Activated T-helper 1 cell treated with Interleukin-2 at 50 U/mL for 16 hours (primary cell): ENCODE measurements at regions not wholly inside any gene's neighbourhood (a gene's known extent, or its start where the extent isn't known, plus 50 kb on each side); places are given as distances from the start of the nearest gene placed in this dataset.
"Not testable (repeated sequence)": the region's sequence is repeated elsewhere in the genome, so short reads cannot be mapped to it uniquely, and the experiment has no call there.

ENCODE experiments used
- DNase-seq: peaks from one replicate; pipeline ENCODE4 v3.0.0-alpha.2; 2020; ENCODE audit warnings: low read depth

- DNase-seq = not testable (repeated sequence)
These were observed 53.4 kb downstream of the AHSP start for GRCh38 chr16:31581065-31581464.

GRCh38 chr16:31601737-31602384, 74.2 kb downstream of the AHSP start:
- DNase-seq = not testable (repeated sequence)

DNA sequence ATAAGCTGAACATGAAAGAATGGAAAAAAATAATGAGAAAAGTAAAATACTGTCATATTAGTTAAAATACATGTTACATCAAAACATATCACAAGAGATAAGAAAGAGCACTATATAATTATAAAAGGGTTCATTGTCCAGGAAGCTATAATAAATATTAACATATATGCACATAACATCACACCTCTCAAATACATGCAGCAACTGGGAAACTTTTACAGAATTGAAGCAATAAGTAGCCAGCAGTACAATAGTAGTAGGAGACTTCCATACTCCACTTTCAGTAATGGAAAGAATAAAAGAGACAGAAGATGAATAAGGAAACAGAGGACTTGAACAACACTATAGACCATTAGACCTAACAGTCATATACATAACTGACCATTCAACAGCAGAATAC, 90.4 kb downstream of the AHSP start:
- no peak for DNase-seq

DNA sequence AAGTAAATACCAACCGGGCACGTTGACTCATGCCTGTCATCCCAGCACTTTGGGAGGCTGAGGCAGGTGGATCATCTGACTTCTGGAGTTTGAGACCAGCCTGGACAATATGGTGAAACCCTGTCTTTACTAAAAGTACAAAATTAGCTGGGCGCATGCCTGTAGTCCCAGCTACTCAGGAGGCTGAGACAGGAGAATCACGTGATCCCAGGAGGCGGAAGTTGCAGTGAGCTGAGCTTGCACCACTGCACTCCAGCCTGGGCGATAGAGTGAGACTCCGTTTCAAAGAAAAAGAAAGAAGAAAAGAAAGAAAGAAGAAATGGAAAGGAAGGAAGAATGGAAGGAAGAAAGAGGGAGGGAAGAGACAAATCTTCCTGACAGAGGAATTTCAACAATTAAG, 108.7 kb downstream of the AHSP start:
- DNase-seq = no peak

DNA sequence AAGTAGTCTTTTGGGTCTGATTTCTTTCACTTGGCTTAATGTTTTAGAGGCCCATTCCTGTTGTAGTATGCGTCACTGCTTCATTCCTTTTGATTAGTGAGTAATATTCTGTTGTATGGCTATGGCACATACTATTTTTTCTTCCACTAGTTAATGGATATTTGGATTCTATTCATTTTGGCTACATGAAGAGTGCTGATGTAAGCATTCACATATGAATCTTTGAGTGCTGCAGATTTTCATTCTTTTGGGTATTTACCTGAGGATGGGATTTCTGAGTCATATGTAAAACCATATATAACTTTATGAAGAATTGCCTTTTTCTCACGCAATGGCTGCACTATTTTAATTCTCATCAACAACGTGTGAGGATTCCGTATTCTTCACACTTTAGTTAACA, 113.6 kb downstream of the AHSP start:
- DNase-seq = no peak

DNA sequence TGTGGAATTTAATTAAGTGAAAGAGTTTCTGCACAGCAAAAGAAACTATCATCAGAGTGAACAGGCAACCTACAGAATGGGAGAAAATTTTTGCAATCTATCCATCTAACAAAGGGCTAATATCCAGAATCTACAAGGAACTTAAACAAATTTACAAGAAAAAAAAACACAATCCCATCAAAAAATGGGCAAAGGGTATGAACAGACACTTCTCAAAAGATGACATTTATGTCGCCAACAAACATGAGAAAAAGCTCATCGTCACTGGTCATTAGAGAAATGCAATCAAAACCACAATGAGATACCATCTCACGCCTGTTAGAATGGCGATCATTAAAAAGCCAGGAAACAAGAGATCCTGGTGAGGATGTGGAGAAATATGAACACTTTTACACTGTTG, 128.0 kb downstream of the AHSP start:
- DNase-seq = not testable (repeated sequence)

DNA sequence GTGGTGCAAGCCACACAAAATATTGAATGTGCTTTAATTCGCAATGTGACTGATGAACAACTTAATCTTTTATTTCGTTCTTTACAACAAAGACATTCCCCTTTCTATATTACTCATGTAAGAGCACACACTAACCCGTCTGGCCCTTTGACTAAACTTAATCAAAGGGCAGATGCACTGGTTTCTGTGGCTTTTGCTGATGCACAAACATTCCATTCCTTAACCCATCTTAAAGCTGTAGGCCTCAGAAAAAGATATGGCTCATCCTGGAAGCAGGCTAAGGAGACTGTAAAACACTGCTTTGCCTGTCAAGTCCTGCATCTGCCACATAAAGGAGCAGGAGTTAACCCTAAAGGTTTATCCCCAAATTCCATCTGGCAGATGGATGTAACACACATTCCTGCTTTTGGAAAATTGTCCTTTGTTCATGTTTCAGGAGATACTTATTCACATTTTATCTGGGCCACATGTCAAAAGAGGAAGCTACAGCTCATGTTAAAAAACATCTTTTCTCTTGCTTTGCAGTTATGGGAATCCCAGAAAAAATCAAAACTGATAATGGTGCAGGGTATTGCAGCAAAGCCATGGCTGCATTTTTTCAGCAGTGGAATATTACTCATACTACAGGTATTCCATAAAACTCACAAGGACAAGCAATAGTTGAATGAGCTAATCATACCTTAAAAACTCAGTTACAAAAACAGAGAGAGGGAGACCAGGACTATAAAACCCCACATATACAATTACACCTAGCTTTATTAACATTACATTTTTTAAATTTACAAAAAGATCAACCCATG, 137.2 kb downstream of the AHSP start:
- DNase-seq = no peak

DNA sequence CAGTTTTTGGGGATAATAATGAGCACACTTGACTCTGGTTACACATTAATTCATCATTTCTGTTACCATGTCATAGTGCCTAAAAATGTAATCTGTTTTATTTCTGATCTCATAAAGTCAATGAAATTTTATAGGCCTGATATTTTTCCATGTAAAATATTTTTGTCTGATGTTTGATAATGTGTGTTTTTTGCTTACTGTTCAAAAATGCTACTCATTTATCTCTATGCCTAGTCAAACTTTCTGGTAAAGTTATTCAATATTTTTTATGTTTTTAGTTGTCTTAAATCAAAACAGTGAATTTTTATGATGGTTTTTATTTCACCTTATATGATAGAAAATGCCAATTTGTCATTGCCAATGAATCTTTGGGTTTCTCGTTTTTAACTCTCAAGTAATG, 147.0 kb downstream of the AHSP start:
- no peak for DNase-seq

- DNase-seq = no peak
These were observed 149.0 kb downstream of the AHSP start for GRCh38 chr16:31676731-31677130.

DNA sequence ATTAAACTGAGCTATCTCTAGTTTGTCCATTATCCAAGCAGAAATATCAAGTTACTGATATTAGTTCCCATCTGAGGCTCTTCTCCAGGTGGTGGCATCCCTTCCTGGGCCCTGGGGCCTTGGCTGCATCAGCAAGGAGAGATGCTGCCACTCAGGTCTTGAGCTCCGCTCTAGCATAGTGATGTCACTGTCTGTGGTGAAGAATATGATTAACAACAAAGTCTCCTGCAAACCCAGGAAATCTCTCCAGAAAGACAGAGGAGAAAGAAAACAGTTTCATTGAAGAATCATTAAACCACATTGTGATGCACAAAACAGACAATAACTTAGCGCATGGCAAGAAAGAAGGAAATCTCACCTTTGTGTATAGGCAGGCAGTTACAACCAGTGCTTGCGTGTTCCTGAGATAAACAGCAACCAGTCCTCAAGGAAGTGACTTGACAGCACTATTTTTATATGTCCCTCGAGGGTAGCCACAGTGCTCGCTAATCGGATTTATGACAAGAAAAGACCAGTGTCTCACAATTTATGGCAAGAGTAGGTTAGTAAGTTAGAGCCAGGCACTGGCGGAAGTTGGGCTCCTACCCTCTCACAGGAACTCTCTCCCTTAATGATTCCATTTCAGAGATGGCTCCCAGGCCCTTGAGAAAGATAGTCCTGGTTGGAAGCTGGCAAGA, 151.1 kb downstream of the AHSP start:
- no peak for DNase-seq

- DNase-seq = not testable (repeated sequence)
These were observed 161.6 kb downstream of the AHSP start for GRCh38 chr16:31689331-31689730.

DNA sequence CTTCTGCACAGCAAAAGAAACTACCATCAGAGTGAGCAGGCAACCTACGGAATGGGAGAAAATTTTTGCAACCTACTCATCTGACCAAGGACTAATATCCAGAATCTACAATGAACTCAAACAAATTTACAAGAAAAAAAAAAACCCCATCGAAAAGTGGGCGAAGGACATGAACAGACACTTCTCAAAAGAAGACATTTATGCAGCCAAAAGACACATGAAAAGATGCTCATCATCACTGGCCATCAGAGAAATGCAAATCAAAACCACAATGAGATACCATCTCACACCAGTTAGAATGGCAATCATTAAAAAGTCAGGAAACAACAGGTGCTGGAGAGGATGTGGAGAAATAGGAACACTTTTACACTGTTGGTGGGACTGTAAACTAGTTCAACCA, 164.6 kb downstream of the AHSP start:
- not testable (repeated sequence) for DNase-seq

- DNase-seq = no peak
These were observed 166.0 kb downstream of the AHSP start for GRCh38 chr16:31693733-31694132.

DNA sequence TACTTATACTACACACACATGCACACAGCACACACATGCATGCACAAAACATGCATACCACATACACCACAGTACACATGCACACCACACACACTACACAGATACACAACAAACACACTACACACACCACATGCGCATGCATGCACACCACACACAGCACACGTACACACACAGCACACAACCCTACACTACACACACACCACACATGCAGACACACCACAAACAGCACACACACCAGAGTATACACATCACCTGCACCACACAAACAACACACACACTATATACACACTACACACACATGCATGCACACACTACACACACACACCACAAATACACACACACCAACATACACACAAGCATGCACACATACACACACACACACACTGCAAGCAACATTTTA, 166.8 kb downstream of the AHSP start:
- no peak for DNase-seq

GRCh38 chr16:31695667-31696066, 168.0 kb downstream of the AHSP start:
- peak; percentile 25 for DNase-seq

DNA sequence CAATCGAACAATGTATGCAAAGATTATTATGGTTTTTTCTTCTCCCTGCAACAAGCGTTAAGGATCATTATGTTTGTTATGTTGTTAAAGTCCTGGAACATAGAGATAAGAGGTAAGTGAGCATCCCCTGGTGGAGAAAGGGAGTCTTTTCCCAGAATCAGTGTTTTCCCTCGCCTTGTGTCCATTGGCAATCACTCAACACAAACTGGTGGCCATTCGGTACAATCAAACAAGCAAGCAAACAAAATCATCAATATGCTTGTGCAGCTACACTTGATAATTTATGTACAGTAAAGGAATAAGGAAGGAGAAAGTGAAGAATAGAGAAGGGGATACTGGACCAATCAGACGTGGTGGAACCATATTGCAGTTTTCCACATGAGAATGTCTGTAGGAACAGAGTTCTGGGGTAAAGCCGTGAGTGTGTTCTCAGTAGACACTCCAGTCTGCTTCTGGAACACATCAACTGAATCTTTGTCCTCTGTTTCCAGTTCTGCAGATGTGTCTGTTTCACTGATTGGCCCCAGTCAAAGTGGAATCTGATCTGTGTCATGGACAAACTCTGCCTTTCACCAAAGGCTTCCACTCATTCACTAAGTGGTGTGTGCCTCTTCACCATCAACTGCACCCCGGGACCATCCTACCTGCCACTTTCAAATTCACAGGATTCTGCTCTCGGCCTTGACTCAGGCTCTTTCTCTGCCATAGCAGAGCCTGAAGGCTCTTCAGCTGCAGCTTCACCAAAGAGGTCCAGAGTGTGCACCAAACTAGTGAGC, 169.5 kb downstream of the AHSP start:
- no peak for DNase-seq

GRCh38 chr16:31697744-31698125, 170.0 kb downstream of the AHSP start:
- no peak for DNase-seq

- DNase-seq = no peak
These were observed 171.2 kb downstream of the AHSP start for GRCh38 chr16:31698901-31699300.

GRCh38 chr16:31699601-31700000, 171.9 kb downstream of the AHSP start:
- no peak for DNase-seq

- no peak for DNase-seq
These were observed 172.5 kb downstream of the AHSP start for GRCh38 chr16:31700200-31700529.

- peak; percentile 74 for DNase-seq
These were observed 172.8 kb upstream of the ZNF267 start for GRCh38 chr16:31700530-31701388.

GRCh38 chr16:31701734-31702133, 171.9 kb upstream of the ZNF267 start:
- no peak for DNase-seq
